8988T (cell line): ENCODE measurements at regions not wholly inside any gene's neighbourhood (a gene's known extent, or its start where the extent isn't known, plus 50 kb on each side); places are given as distances from the start of the nearest gene placed in this dataset.

Experiments used
- DNase-seq: peaks from one replicate; pipeline ENCODE4 v3.0.0; 2011

GRCh38 chr7:79862447-79863210, 272.0 kb upstream of the GNAI1 start:
- no peak for DNase-seq

GRCh38 chr7:79855172-79855571, 279.5 kb upstream of the GNAI1 start:
- no peak for DNase-seq

- no peak for DNase-seq
Measured at GRCh38 chr7:79854621-79855020, 280.0 kb upstream of the GNAI1 start.

GRCh38 chr7:79837915-79838314, 296.7 kb upstream of the GNAI1 start:
- no peak for DNase-seq

GRCh38 chr7:79833616-79834015, 301.0 kb upstream of the GNAI1 start:
- no peak for DNase-seq

- DNase-seq, result no peak
Measured at GRCh38 chr7:79828866-79829265, 305.8 kb upstream of the GNAI1 start.

GRCh38 chr7:79823246-79823951, 311.2 kb upstream of the GNAI1 start:
- no peak for DNase-seq

- DNase-seq, result no peak
Measured at GRCh38 chr7:79822620-79823240, 311.9 kb upstream of the GNAI1 start.

GRCh38 chr7:79820387-79820786, 314.2 kb upstream of the GNAI1 start:
- DNase-seq, result no peak

- no peak for DNase-seq
Measured at GRCh38 chr7:79810916-79811315, 323.7 kb upstream of the GNAI1 start.

GRCh38 chr7:79806161-79806734, 328.4 kb upstream of the GNAI1 start:
- no peak for DNase-seq

GRCh38 chr7:79790656-79791262, 337.3 kb upstream of the MAGI2 start:
- DNase-seq, result no peak

GRCh38 chr7:79789584-79790345, 336.3 kb upstream of the MAGI2 start:
- no peak for DNase-seq

- no peak for DNase-seq
Measured at GRCh38 chr7:79787623-79788022, 334.2 kb upstream of the MAGI2 start.

- no peak for DNase-seq
Measured at GRCh38 chr7:79787096-79787495, 333.6 kb upstream of the MAGI2 start.

- DNase-seq, result no peak
Measured at GRCh38 chr7:79786187-79786586, 332.7 kb upstream of the MAGI2 start.

GRCh38 chr7:79785556-79785955, 332.1 kb upstream of the MAGI2 start:
- no peak for DNase-seq

- no peak for DNase-seq
Measured at GRCh38 chr7:79782906-79783305, 329.4 kb upstream of the MAGI2 start.

- no peak for DNase-seq
Measured at GRCh38 chr7:79782256-79782655, 328.8 kb upstream of the MAGI2 start.

GRCh38 chr7:79781716-79782115, 328.2 kb upstream of the MAGI2 start:
- no peak for DNase-seq

- no peak for DNase-seq
Measured at GRCh38 chr7:79778786-79779770, 325.6 kb upstream of the MAGI2 start.
